IPS DF 6.9 (cell line): ENCODE measurements at regions not wholly inside any gene's neighbourhood (a gene's known extent, or its start where the extent isn't known, plus 50 kb on each side); places are given as distances from the start of the nearest gene placed in this dataset.

Experiments
- DNase-seq: peaks from one replicate; pipeline ENCODE4 v3.0.0-alpha.2; 2013; ENCODE audit warnings: low read depth, low spot score
- H3K27ac ChIP-seq: one replicate; pipeline ENCODE4 v1.5.1; 2013; ENCODE audit warnings: low read length, control low read depth
- H3K27me3 ChIP-seq: 2 replicates; pipeline ENCODE4 v1.6.1; 2013; ENCODE audit warnings: mild to moderate bottlenecking, low read length; ENCODE audit not compliant: control insufficient read depth, insufficient read depth
- H3K36me3 ChIP-seq: 2 replicates; pipeline ENCODE4 v1.6.1; 2013; ENCODE audit warnings: low read length; ENCODE audit not compliant: control insufficient read depth, insufficient read depth
- H3K4me1 ChIP-seq: 2 replicates; pipeline ENCODE4 v1.6.1; 2013; ENCODE audit warnings: low read length; ENCODE audit not compliant: control insufficient read depth, insufficient read depth
- H3K4me3 ChIP-seq: 2 replicates; pipeline ENCODE4 v1.5.1; 2013; ENCODE audit warnings: mild to moderate bottlenecking, low read length
- H3K9me3 ChIP-seq: 2 replicates; pipeline ENCODE4 v1.6.1; 2013; ENCODE audit warnings: low read length, inconsistent platforms; ENCODE audit not compliant: control insufficient read depth, insufficient read depth
- WGBS: extraction: QIAGEN DNeasy Blood & Tissue Kit; methylation state at CpG from one replicate; pipeline ENCODE4 v1.1.7; 2013; ENCODE audit warnings: mixed read lengths, missing lambda C conversion rate; ENCODE audit not compliant: insufficient read length, insufficient coverage; 5-methylcytosine and 5-hydroxymethylcytosine counted together

DNA sequence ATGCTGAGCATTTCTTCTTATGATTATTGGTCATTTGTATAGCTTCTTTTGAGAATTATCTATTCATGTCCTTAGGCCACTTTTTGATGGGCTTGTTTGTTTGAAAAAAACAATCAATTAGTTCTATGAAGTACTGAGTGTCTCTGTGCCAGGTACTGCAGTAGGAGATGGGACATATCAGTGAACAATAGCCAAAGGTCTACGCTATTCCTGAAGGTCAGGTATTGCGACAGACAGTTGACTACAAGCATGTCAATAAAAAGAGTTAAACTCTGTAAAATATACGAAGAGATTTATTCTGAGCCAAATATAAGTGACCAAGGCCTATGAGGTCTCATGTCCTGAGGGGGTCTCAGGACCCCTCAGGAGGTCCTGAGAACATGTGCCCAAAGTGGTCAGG, 122.1 kb upstream of the NFE2L3 start:
- H3K9me3 ChIP-seq: no peaks in the 10 kb centered on the region
- no peak overlapping the region for H3K4me3 ChIP-seq
- H3K27me3 ChIP-seq: no peaks in the 10 kb centered on the region
- no peaks in the 10 kb centered on the region for H3K4me1 ChIP-seq
- WGBS: no CpG with 5 or more reads among the region's 3 CpGs
- no peaks in the 10 kb centered on the region for H3K36me3 ChIP-seq
- no peak overlapping the region for H3K27ac ChIP-seq
- no peak for DNase-seq

DNA sequence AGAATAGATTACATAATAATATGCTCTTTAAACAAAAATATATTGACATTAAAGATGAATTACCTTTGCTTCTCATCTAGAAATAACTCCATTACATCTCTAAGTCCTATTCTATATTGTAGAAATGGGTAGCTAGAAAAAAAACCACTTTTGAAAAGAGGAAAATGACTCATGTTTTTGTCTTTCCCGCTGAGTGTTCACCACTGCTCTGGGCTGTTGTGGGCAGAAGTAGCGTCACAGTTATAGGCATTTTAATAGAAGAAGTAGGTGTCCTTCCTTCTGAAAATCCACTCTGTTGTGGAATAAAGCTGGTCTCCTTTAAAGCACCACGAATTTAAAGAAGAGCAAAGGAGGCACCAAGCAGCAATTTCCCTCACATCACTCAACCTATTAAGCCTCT, 117.6 kb upstream of the NFE2L3 start:
- no CpG with 5 or more reads among the region's 3 CpGs for WGBS
- Histone ChIP-seq H3K27me3 (no peaks in the 10 kb centered on the region), H3K4me3 (no peak overlapping the region), H3K36me3 (no peaks in the 10 kb centered on the region), H3K9me3 (no peaks in the 10 kb centered on the region), H3K27ac (no peak overlapping the region), H3K4me1 (no peaks in the 10 kb centered on the region)
- DNase-seq: no peak

DNA sequence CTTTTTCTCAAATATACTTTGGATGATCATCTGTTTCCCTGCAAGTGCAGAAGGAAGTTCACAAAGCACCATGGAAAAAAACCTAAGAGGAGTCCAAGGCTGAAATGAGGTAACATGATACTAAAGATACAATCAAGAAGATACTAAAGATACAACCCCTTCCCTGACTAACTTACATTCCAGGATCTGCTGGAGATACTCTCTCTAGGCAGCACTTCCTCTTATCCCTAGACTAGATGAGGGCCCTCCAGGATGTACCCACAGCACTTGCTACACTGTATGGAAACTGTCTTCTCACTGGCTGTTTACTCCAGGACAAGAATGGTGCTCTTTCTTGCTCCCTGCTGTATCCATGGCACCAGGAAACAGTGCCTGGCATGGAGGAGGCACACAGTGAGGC, 116.4 kb upstream of the NFE2L3 start:
- Histone ChIP-seq H3K4me3 (no peak overlapping the region), H3K27me3 (no peaks in the 10 kb centered on the region), H3K9me3 (no peaks in the 10 kb centered on the region), H3K27ac (no peak overlapping the region), H3K36me3 (no peaks in the 10 kb centered on the region), H3K4me1 (no peaks in the 10 kb centered on the region)
- no peak for DNase-seq

DNA sequence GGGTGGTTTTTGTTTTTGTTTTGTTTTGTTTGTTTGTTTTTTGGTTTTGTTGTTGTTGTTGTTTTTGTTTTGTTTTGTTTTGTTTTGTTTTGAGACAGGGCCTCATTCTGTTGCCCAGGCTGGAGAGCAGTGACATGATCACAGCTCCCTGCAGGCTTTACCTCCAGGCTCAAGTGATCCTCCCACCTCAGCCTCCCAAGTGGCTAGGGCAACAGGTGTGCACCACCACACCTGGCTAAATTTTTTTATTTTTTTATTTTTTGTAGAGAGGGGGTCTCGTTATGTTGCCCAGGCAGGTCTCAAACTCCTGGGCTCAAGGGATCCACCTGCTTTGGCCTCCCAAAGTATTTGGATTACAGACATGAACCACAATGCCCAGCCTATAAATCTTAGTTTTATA, 115.9 kb upstream of the NFE2L3 start:
- H3K27me3 ChIP-seq: no peaks in the 10 kb centered on the region

DNA sequence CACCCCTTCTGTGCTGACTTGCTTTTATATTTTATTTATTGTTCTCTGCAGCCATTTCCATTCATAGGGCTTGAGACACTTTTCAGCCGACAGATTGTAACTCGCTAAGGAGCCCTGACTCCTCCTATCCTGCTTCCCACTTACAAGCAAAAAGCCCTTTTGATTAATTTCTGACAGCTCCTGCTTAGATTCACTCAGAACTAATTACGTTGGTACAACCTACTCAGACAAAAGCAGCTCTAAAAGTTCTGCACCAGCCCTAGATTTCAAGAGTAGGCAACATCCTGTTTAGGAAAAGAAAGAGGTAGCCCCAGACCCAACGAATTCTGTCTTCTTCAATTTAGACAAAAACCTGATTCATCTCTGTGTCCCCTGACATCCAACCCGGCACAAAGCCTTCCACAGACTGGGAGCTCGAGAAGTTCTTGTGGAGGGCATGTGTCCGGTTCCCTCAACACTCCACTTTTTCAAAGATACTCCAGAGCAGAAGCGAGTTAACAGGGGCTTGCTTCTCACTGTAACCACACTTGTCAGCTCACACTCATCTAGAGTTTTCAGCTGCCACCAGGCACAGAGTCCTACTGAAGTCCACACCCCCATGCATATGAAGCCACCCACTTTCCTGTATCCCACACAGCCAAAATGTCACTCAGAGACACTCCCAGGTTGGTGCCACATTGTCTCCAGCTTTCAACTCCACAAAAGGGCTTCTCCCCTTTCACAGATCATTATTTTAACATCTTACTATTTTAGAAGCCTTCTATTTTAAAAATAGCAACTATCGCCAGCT, 113.6 kb upstream of the NFE2L3 start:
- DNase-seq: no peak
- WGBS: no CpG with 5 or more reads among the region's 9 CpGs

More for the DNA sequence above, 115.9 kb upstream of the NFE2L3 start:
- no peak for DNase-seq
- WGBS: no CpG with 5 or more reads among the region's 1 CpG
- Histone ChIP-seq H3K4me3 (no peak overlapping the region), H3K9me3 (no peaks in the 10 kb centered on the region), H3K36me3 (no peaks in the 10 kb centered on the region), H3K27ac (no peak overlapping the region), H3K4me1 (no peaks in the 10 kb centered on the region)

DNA sequence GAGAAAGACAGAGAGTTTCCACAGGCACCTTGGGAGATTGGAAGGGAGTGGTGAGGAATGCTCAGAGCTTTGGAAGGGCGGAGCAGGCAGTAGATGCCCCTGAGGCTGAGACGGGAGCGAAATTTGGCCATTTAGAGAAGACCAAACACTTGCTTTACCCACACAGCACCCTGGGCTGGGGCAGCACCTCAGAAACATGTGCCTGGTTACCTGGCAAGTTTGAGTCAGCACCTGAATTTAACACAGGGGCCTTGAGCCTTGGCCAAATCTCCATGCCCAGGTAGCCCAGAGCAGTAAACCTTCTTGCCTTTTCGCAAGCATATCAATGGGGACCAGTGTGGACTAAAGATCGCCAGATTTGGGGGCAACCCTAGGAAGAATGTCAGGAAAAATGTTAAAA, 111.9 kb upstream of the NFE2L3 start:
- H3K4me3 ChIP-seq: no peak overlapping the region
- H3K4me1 ChIP-seq: no peaks in the 10 kb centered on the region
- H3K27ac ChIP-seq: no peak overlapping the region
- no CpG with 5 or more reads among the region's 5 CpGs for WGBS
- no peaks in the 10 kb centered on the region for H3K27me3 ChIP-seq
- no peak for DNase-seq
- no peaks in the 10 kb centered on the region for H3K36me3 ChIP-seq
- no peaks in the 10 kb centered on the region for H3K9me3 ChIP-seq

More for the DNA sequence above, 113.6 kb upstream of the NFE2L3 start:
- H3K4me3 ChIP-seq: no peak overlapping the region
- no peaks in the 10 kb centered on the region for H3K27me3 ChIP-seq
- H3K36me3 ChIP-seq: no peaks in the 10 kb centered on the region
- H3K9me3 ChIP-seq: no peaks in the 10 kb centered on the region
- no peak overlapping the region for H3K27ac ChIP-seq
- H3K4me1 ChIP-seq: no peaks in the 10 kb centered on the region

DNA sequence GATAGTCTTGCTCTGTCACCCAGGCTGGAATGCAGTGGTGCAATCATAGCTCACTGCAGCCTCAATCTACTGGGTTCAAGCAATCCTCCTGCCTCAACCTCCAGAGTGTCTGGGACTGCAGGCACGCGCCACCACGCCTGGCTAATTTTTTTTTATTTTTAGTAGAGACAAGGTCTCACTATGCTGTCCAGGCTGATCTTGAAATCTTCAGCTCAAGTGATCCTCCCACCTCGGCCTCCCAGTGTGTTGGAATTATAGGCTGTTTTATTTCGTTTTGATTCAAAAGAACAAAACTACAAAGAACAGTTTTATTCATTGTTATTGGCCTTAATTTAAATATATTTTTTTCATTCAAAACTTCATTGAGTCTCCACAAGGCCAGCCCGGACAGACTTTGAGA, 109.8 kb upstream of the NFE2L3 start:
- no peaks in the 10 kb centered on the region for H3K9me3 ChIP-seq
- H3K36me3 ChIP-seq: no peaks in the 10 kb centered on the region
- H3K4me1 ChIP-seq: no peaks in the 10 kb centered on the region
- no peak overlapping the region for H3K27ac ChIP-seq
- H3K27me3 ChIP-seq: no peaks in the 10 kb centered on the region
- no peak overlapping the region for H3K4me3 ChIP-seq
- no peak for DNase-seq
- WGBS: no CpG with 5 or more reads among the region's 6 CpGs

DNA sequence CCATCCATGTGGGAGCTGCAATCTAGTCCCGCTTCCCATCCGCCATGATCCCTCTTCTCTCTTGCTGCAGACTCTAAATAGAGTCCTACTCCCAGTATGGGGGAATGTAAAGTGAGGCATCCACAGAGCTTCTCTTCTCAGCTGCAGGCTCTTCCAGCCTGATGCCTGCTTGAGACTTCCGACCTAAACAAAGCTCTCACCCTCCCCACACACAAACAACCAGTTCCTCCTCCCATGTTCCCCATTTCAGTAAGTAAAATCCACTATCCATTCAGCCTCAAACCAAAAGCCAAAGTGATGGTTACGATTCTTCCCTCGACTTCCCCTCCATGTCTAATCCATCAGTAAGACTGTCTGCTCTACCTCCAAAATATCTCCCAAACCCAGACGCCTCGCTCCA, 108.2 kb upstream of the NFE2L3 start:
- no peak for DNase-seq
- no peak overlapping the region for H3K4me3 ChIP-seq
- WGBS: no CpG with 5 or more reads among the region's 7 CpGs
- no peak overlapping the region for H3K27ac ChIP-seq
- no peaks in the 10 kb centered on the region for H3K27me3 ChIP-seq
- no peaks in the 10 kb centered on the region for H3K36me3 ChIP-seq
- no peaks in the 10 kb centered on the region for H3K4me1 ChIP-seq
- no peaks in the 10 kb centered on the region for H3K9me3 ChIP-seq

DNA sequence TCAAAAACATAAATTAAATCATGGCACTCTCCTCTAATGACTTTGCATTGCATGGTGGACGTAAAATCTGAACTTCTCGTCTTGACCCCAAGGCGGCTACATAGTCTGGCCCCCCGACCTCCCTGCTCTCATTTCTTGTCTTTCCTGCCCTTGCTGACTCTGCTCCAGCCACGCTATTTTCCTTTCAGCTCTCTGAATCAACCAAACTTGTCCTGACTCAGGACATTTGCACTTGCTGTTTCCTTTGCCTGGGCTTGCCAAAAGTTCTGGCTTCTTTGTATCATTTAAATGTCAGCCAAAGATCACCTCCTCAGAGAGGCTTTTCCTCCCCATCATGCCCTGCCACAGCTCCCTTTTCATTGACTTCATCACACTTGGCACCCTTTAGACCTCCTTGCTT, 107.7 kb upstream of the NFE2L3 start:
- H3K27ac ChIP-seq: no peak overlapping the region
- no peak overlapping the region for H3K4me3 ChIP-seq
- H3K4me1 ChIP-seq: no peaks in the 10 kb centered on the region
- no peaks in the 10 kb centered on the region for H3K27me3 ChIP-seq
- H3K9me3 ChIP-seq: no peaks in the 10 kb centered on the region
- no peak for DNase-seq
- no CpG with 5 or more reads among the region's 5 CpGs for WGBS
- no peaks in the 10 kb centered on the region for H3K36me3 ChIP-seq

DNA sequence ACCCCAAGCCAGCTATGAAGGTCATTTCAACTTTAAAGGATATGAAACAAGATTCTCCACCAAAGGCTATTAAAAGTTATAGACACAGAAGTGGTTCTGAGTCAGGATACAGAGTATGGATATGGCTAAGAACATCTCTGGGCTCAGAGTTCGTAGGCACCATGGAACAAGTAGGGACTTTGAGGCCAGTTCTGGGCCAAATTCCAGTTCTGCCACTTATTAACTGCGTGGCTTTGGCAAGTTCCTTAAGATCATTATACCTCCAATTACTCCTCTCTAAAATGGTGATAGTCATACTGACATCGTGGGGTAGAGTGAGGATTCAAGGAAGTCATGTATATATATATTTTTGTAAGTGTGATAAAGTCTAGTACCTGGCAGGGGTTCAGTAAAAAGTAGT, 105.8 kb upstream of the NFE2L3 start:
- WGBS: no CpG with 5 or more reads among the region's 3 CpGs
- no peaks in the 10 kb centered on the region for H3K4me1 ChIP-seq
- H3K27ac ChIP-seq: no peak overlapping the region
- no peaks in the 10 kb centered on the region for H3K36me3 ChIP-seq
- H3K27me3 ChIP-seq: no peaks in the 10 kb centered on the region
- DNase-seq: no peak
- H3K4me3 ChIP-seq: no peak overlapping the region
- no peaks in the 10 kb centered on the region for H3K9me3 ChIP-seq

DNA sequence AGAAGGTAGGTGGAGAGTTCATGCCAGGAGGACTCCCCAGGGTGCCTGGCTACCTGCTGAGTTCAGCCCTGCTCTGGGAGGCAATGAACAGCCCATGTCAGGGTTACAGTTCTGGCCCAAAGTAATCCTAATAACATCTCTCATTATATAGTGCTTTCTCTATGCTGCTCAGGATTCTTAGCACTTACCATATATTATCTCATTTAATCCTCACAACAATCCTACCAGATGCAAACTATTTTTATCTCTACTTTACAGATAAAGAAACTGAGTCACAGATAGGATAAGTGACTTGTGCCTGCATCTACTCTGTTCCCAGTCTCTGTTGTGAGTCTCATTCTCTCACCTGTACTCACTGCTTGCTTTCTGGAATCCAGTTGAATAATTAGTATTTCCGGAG, 105.1 kb upstream of the NFE2L3 start:
- WGBS: no CpG with 5 or more reads among the region's 1 CpG
- Histone ChIP-seq H3K27me3 (no peaks in the 10 kb centered on the region), H3K36me3 (no peaks in the 10 kb centered on the region)

More for the DNA sequence above, 105.1 kb upstream of the NFE2L3 start:
- no peaks in the 10 kb centered on the region for H3K4me1 ChIP-seq
- H3K9me3 ChIP-seq: no peaks in the 10 kb centered on the region
- no peak overlapping the region for H3K27ac ChIP-seq
- H3K4me3 ChIP-seq: no peak overlapping the region
- DNase-seq: no peak
